HepG2 (cell line): ENCODE measurements at regions not wholly inside any gene's neighbourhood (a gene's known extent, or its start where the extent isn't known, plus 50 kb on each side); places are given as distances from the start of the nearest gene placed in this dataset.

Experiments used
- ATAC-seq: fragments of 200-7000 bp; cut with Tn5 transposase; 3 replicates; pipeline ENCODE4 v1.9.1; 2020; ENCODE audit warnings: mild to moderate bottlenecking, moderate library complexity
- BruUV-seq: library from RNA; stranded (reverse); fragments of 400-500 nt; replicated peaks from 2 replicates; lab custom pipeline; 2021; lab: Mats Ljungman, UMichigan
- CTCF ChIA-PET: fragments of 300-600 bp; formaldehyde crosslinking; extraction: SDS; loops from one replicate; lab custom pipeline; 2021; ENCODE audit warnings: low total read pairs, inconsistent platforms, low intra/inter-chr PET ratio; lab: Yijun Ruan, JAX
- POLR2A ChIA-PET: fragments of 350-600 bp; sonication (Branson Sonifier 250); formaldehyde crosslinking; loops from one replicate; lab custom pipeline; 2020; ENCODE audit warnings: antibody characterized with exemption, inconsistent platforms; lab: Yijun Ruan, JAX
- DNase-seq: peaks from one replicate; pipeline ENCODE4 v3.0.0-alpha.2; 2015; ENCODE audit warnings: low spot score
- FAIRE-seq: peaks from 3 replicates; lab custom pipeline; 2011; peaks lifted over from hg19 to GRCh38; lab: Jason Lieb, UNC
- H2AFZ ChIP-seq: one replicate; pipeline ENCODE4 v1.6.1; 2011; ENCODE audit warnings: low read length, inconsistent platforms
- H3K27ac ChIP-seq: fragments of 300-600 bp; 3 replicates; pipeline ENCODE4 v1.8.0; 2011; ENCODE audit warnings: mixed run types, mild to moderate bottlenecking, mixed read lengths, low read length, inconsistent platforms; ENCODE audit not compliant: insufficient read depth; ENCODE audit errors: extremely low read length
- H3K27me3 ChIP-seq, 2 experiments: fragments of 200-600 bp in 1 of 2; 2 replicates in 1 of 2; 3 replicates in 1 of 2; pipeline versions ENCODE4 v1.6.0 to v1.8.0; 2011; ENCODE audit warnings: low read length in 2 of 2, mild to moderate bottlenecking in 2 of 2, moderate library complexity in 2 of 2, inconsistent platforms in 1 of 2; ENCODE audit not compliant: insufficient read depth in 2 of 2, control insufficient read depth in 1 of 2
- H3K36me3 ChIP-seq, 2 experiments: fragments of 200-600 bp in 1 of 2; replicated peaks in 1 of 2; 2 replicates in 1 of 2; 3 replicates in 1 of 2; pipeline versions ENCODE4 v1.5.1 to v1.8.0; 2011; ENCODE audit warnings: low read length in 2 of 2, inconsistent platforms in 1 of 2; ENCODE audit not compliant: insufficient read depth in 2 of 2, control insufficient read depth in 1 of 2
- H3K4me1 ChIP-seq: 2 replicates; pipeline ENCODE4 v1.5.1; 2012; ENCODE audit warnings: low read length, inconsistent platforms; ENCODE audit not compliant: insufficient read depth
- H3K4me2 ChIP-seq: 2 replicates; pipeline ENCODE4 v1.6.0; 2011; ENCODE audit warnings: low read depth, low read length, inconsistent platforms
- H3K4me3 ChIP-seq, 3 experiments: fragments of 200-600 bp in 1 of 3; sonication (generic), shearing (Covaris generic) in 1 of 3; replicated peaks in 1 of 3; 2 replicates each; pipeline ENCODE4 v1.5.1; 2011 to 2016; ENCODE audit warnings: low read length in 3 of 3, inconsistent platforms in 2 of 3, low read depth in 2 of 3, mild to moderate bottlenecking in 2 of 3, control low read depth in 1 of 3, mixed read lengths in 1 of 3; ENCODE audit not compliant: insufficient read depth in 1 of 3
- H3K79me2 ChIP-seq: one replicate; pipeline ENCODE4 v1.6.1; 2011; ENCODE audit warnings: low read length, inconsistent platforms; ENCODE audit not compliant: insufficient read depth
- H3K9ac ChIP-seq: 2 replicates; pipeline ENCODE4 v1.6.0; 2011; ENCODE audit warnings: mild to moderate bottlenecking, low read depth, low read length, inconsistent platforms; ENCODE audit not compliant: insufficient read depth
- H3K9me3 ChIP-seq: 2 replicates; pipeline ENCODE4 v1.5.1; 2012; ENCODE audit warnings: mild to moderate bottlenecking, low read length
- H4K20me1 ChIP-seq: 2 replicates; pipeline ENCODE4 v1.6.0; 2011; ENCODE audit warnings: inconsistent platforms, mild to moderate bottlenecking, low read length, moderate library complexity; ENCODE audit not compliant: insufficient read depth
- HOXA5 ChIP-seq: sonication (generic); formaldehyde crosslinking; IDR thresholded peaks from 2 replicates; pipeline ENCODE4 v1.4.0; 2020; ENCODE audit warnings: missing genetic modification reagents
- HOXA9 ChIP-seq: sonication (generic); formaldehyde crosslinking; IDR thresholded peaks from 2 replicates; pipeline ENCODE4 v1.8.1; 2022; ENCODE audit warnings: missing genetic modification reagents, mild to moderate bottlenecking, moderate library complexity, borderline replicate concordance
- PBX3 ChIP-seq: sonication (generic); formaldehyde crosslinking; IDR thresholded peaks from 2 replicates; pipeline ENCODE4 v1.8.1; 2023; ENCODE audit warnings: missing genetic modification reagents, inconsistent platforms, borderline replicate concordance
- SOX5 ChIP-seq: IDR thresholded peaks from 2 replicates; pipeline ENCODE4 v1.6.1; 2016; ENCODE audit warnings: borderline replicate concordance
- TEAD3 ChIP-seq: optimal IDR thresholded peaks from 2 replicates; pipeline ENCODE3; 2016; ENCODE audit warnings: borderline replicate concordance
- U2AF2 ChIP-seq: fragments of 200-400 bp; formaldehyde crosslinking; IDR thresholded peaks from 2 replicates; pipeline ENCODE4 v1.6.1; 2017; ENCODE audit warnings: low read depth, mild to moderate bottlenecking, low read length
- ZNF230 ChIP-seq: sonication (generic); formaldehyde crosslinking; IDR thresholded peaks from 2 replicates; pipeline ENCODE4 v1.4.0; 2020; ENCODE audit warnings: mild to moderate bottlenecking, missing genetic modification reagents
- ZNF280B ChIP-seq: sonication (generic); formaldehyde crosslinking; IDR thresholded peaks from 2 replicates; pipeline ENCODE4 v1.5.0; 2020; ENCODE audit warnings: missing genetic modification reagents, mild to moderate bottlenecking, borderline replicate concordance
- ZNF784 ChIP-seq: sonication (generic); formaldehyde crosslinking; IDR thresholded peaks from 2 replicates; pipeline ENCODE4 v1.5.1; 2020; ENCODE audit warnings: missing genetic modification reagents, mild to moderate bottlenecking, borderline replicate concordance
- WGBS: methylation state at CpG from one replicate; pipeline ENCODE4 v1.1.6; 2017; ENCODE audit warnings: low lambda C conversion rate; 5-methylcytosine and 5-hydroxymethylcytosine counted together
- in situ Hi-C: cut with HindIII; loops from 2 replicates; pipeline ENCODE4 v1.10.0; 2017; ENCODE audit warnings: low pct_unique_long_range_greater_than_20kb; ENCODE audit not compliant: extremely low pct_ligation_motif_present
- intact Hi-C: fragments of 100-400 bp; cut with micrococcal nuclease; formaldehyde crosslinking; loops from one replicate; pipeline ENCODE4 v1.10.0; 2022; ENCODE audit not compliant: unreplicated experiment

- no peak for TF ChIP-seq ZNF784 (CRISPR knock-in tag)
- no peak for TF ChIP-seq SOX5 (CRISPR knock-in tag)
- TF ChIP-seq HOXA9 (CRISPR knock-in tag) = no peak
- TF ChIP-seq ZNF280B (CRISPR knock-in tag) = no peak
- no peak for TF ChIP-seq U2AF2
- TF ChIP-seq HOXA5 (CRISPR knock-in tag) = no peak
- TF ChIP-seq, all 625 proteins: peak for 0
Measured at GRCh38 chr10:21049482-21049881, 152.4 kb upstream of the NEBL start (continued).

- no TSS peak for BruUV-seq
- H3K27ac ChIP-seq = no peak overlapping the region
- H3K27me3 ChIP-seq = peaks cover 0 to 21% of the 10 kb centered on the region in 2 experiments; a peak in 3 of 5 replicates
- H3K4me1 ChIP-seq = no peaks in the 10 kb centered on the region
- H3K4me3 ChIP-seq = no peak overlapping the region
- H2AFZ ChIP-seq = no peak overlapping the region
- no peaks in the 10 kb centered on the region for H3K9me3 ChIP-seq
- intact Hi-C loops = no loop called here
- FAIRE-seq (no peak), DNase-seq (no peak), ATAC-seq (no peak)
- no peaks in the 10 kb centered on the region for H3K36me3 ChIP-seq
- ChIA-PET CTCF (no interaction called here), POLR2A (no interaction called here)
- 28% methylated on average over 6 of the region's 6 CpGs for WGBS
- no peaks in the 10 kb centered on the region; the same call in 1 of the 2 replicates for H4K20me1 ChIP-seq
- TF ChIP-seq TEAD3 (CRISPR knock-in tag) (no peak), ZNF230 (CRISPR knock-in tag) (no peak), PBX3 (CRISPR knock-in tag) (no peak)
- no peaks in the 10 kb centered on the region for H3K79me2 ChIP-seq
- in situ Hi-C loops = no loop called here
- no peak overlapping the region for H3K4me2 ChIP-seq
- no peak overlapping the region for H3K9ac ChIP-seq
Measured at GRCh38 chr10:21048068-21048467, 151.0 kb upstream of the NEBL start.
